C4-2B (cell line): ENCODE measurements at regions not wholly inside any gene's neighbourhood (a gene's known extent, or its start where the extent isn't known, plus 50 kb on each side); places are given as distances from the start of the nearest gene placed in this dataset.
"Not testable (repeated sequence)": the region's sequence is repeated elsewhere in the genome, so short reads cannot be mapped to it uniquely, and the experiment has no call there.

Experiments
- H3K27ac ChIP-seq: fragments of 450-650 bp; 2 replicates; pipeline ENCODE4 v1.5.1; 2017
- ZFX ChIP-seq: fragments of 450-650 bp; IDR thresholded peaks from 2 replicates; pipeline ENCODE4 v1.6.1; 2017
- TF ChIP-seq, protein P1 (sequence below): fragments of 450-650 bp; conservative IDR thresholded peaks from 2 replicates; pipeline ENCODE4 v1.5.1; 2017; ENCODE audit warnings: mild to moderate bottlenecking

DNA sequence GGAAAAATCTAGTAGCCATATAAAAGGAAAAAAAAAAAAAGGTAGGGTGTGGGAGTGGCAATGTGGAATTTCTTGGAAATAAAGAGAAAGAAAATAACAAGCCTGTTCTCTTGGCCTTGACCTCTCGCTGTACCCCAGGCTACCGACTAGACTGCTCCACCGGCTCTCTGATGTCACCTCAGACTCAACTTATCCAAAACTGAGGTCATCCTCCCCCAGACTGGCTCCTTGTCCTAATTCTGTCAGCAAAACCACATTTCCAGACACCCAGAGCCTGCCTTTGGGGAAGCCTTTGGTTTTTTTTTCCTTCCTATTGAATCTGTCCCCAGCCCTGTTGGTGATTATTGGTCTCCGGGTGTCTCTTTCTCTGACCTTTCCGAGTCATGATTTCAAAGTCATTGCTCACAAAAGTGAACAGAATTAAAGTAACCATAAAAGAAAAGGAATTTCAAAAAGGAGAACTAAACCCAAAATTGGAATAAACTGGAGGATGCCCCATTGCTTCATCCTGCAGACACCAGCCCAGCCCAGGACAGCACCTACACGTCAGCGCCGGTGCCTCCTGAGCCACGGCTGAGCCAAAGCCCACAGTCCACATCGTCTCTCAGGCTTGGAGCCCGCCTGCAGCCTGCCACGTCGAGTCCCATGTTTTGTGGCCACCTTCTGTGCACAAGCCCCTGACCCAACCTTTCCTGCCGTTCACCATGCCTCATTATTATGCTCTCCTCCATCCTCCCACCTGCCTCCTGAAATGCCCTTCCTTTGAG, 170.7 kb downstream of the MYLK4 start:
- H3K27ac ChIP-seq: no peak overlapping the region

DNA sequence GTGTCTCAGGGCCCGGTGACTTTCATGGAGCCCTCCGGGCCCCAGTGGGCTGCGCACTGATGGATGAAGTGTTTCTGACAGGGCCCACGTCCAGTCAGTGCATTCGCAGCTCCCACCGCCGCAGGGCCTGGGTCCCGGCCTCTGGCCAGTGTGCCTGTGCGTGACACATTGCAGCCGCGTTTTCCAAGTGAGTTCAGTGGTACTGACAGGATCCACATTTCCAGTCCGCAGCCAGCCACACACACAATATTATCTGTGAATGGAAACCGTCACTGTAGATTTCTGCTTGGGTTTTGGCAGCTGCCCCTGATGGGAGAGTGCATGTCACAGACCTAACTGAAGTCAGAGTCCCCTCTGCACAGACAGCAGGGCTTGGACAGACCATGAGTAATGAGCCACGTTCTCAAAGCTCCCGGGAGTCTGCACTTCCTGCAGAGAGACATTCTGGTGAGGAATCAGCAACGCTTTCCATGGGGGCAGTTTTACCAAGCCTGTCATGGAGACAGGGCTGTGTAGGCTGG, 171.4 kb downstream of the MYLK4 start:
- TF ChIP-seq, protein P1, sequence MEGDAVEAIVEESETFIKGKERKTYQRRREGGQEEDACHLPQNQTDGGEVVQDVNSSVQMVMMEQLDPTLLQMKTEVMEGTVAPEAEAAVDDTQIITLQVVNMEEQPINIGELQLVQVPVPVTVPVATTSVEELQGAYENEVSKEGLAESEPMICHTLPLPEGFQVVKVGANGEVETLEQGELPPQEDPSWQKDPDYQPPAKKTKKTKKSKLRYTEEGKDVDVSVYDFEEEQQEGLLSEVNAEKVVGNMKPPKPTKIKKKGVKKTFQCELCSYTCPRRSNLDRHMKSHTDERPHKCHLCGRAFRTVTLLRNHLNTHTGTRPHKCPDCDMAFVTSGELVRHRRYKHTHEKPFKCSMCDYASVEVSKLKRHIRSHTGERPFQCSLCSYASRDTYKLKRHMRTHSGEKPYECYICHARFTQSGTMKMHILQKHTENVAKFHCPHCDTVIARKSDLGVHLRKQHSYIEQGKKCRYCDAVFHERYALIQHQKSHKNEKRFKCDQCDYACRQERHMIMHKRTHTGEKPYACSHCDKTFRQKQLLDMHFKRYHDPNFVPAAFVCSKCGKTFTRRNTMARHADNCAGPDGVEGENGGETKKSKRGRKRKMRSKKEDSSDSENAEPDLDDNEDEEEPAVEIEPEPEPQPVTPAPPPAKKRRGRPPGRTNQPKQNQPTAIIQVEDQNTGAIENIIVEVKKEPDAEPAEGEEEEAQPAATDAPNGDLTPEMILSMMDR: no peak
- no peak for TF ChIP-seq ZFX
- no peak overlapping the region for H3K27ac ChIP-seq

More for the DNA sequence above, 170.7 kb downstream of the MYLK4 start:
- no peak for TF ChIP-seq ZFX
- TF ChIP-seq, protein P1: no peak

DNA sequence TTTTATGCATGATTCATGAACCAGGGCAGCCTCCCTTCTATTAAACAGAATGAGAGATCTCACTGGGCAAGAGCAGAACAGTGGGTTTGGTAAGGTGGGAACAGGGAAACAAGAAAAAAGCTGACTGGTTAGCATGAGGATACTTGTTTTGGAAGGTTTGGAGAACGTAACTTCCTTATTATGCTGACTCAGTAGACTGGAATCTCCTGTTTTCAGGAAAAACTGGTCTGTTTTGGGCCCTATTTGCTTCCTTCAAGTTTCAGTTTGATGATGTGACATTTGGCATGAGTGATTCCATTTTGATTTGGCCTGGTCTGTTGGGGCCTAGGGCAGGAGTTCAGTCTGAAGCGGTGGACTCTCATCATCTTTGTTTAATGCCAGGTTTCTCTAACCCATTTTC, 172.0 kb downstream of the MYLK4 start:
- H3K27ac ChIP-seq: no peak overlapping the region
- TF ChIP-seq, protein P1: no peak
- TF ChIP-seq ZFX: no peak

DNA sequence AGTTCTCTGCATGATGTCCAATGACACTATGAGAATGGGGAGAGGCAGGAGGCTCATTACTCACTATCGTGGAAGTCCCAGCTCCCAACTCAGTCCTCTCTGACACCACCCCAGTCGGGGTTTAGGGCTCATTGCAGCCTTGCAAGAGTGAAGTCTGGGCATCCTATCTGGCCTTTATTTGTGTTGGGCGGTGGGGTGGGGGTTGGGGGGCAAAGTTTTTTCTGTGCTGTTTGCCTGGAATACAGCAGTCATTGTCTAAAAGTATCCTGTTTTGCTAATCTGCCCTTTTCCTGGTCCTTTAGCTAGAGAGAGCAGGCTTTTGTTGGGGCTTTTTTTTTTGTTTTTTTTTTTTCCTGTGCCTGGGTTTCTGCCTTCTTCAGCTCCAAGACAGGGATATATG, 174.2 kb downstream of the MYLK4 start:
- H3K27ac ChIP-seq: no peak overlapping the region
- TF ChIP-seq, protein P1: no peak
- TF ChIP-seq ZFX: no peak

DNA sequence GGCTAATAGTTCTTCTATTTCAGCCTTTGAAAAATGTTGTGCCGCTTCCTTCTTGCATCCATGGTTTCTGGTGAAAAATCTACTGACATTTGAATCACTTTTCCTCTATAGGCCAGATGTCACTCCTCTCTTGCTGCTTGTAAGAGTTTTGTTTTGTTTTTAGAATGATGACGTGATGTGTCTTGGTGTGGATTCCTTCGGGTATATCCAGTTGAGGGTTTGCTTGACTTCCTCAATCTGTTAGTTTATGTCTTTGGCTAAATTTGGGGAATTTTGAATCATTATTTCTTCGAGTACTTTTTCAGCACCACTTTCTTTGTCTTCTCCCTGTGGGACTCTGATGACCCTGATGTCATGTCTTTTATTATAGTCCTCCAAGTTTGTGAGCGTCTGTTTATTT, 175.5 kb downstream of the MYLK4 start:
- no peak overlapping the region for H3K27ac ChIP-seq
- no peak for TF ChIP-seq ZFX
- TF ChIP-seq, protein P1: no peak

DNA sequence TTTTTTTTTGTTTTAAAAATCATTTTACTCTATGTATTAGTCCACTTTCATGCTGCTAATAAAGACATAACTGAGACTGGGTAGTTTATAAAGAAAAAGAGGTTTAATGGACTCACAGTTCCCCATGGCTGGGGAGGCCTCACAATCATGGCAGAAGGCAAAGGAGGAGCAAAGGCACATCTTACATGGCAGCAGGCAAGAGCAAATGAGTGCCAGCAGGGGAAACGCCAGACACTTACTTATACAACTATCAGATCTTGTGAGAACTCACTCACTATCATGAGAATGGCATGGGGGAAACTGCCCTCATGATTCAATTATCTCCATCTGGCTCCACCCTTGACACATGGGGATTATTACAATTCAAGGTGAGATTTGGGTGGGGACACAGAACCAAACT, 181.3 kb downstream of the MYLK4 start:
- not testable (repeated sequence) for H3K27ac ChIP-seq

DNA sequence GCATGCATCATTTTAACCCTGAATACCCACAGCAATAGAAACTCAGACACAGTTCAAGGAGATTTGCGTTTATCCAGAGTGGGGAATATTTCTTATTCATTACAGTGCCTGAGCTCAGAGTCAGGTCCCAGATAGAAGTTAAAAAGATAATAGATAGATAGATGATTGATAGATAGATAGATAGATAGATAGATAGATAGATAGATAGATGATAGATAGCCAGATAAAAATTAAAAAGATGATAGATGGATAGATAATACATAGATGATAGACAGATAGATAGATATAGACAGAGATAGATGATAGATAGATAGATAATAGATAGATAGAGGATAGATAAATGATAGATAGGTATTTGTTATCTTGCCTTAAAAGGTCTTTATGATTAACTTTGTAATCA, 184.7 kb downstream of the MYLK4 start:
- no peak overlapping the region for H3K27ac ChIP-seq
- TF ChIP-seq, protein P1: no peak
- no peak for TF ChIP-seq ZFX

DNA sequence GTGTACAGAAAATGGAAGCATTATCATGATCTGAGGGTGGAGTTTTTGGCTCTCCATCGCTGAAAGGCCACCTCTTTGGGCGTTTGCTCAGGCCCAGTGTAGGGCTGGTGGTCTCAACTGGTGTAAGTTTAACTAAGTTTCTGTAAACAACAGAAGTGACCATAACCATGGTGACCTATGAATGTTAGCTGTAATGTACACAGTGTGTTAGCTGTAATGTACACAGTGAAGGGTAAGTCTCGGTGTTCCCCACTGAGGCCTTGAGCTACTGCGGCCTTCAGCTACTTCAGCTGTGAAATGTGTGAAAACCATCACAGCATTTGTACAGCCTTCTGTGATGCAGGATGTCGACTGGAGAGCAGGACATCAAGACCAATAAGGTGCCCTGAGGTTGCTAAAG, 185.2 kb downstream of the MYLK4 start:
- H3K27ac ChIP-seq: no peak overlapping the region
- no peak for TF ChIP-seq ZFX
- TF ChIP-seq, protein P1: no peak
